Loucy (cell line): ENCODE measurements at regions not wholly inside any gene's neighbourhood (a gene's known extent, or its start where the extent isn't known, plus 50 kb on each side); places are given as distances from the start of the nearest gene placed in this dataset.

Experiments used
- H2AFZ ChIP-seq: fragments of 200-600 bp; sonication (generic); 2 replicates; pipeline ENCODE4 v1.6.0; 2016; ENCODE audit warnings: antibody characterized with exemption, mild to moderate bottlenecking, low read length, moderate library complexity
- H3F3A ChIP-seq: fragments of 200-600 bp; 2 replicates; pipeline ENCODE4 v1.6.0; 2016; ENCODE audit warnings: antibody characterized with exemption, low read depth, mild to moderate bottlenecking
- H3K27me3 ChIP-seq: fragments of 200-600 bp; sonication (generic); 2 replicates; pipeline ENCODE4 v1.6.1; 2014; ENCODE audit warnings: low read length, mild to moderate bottlenecking; ENCODE audit not compliant: insufficient read depth, poor library complexity, severe bottlenecking
- H3K36me3 ChIP-seq: fragments of 200-600 bp; sonication (generic); 2 replicates; pipeline ENCODE4 v1.6.1; 2016; ENCODE audit warnings: low read length; ENCODE audit not compliant: insufficient read depth
- H3K4me1 ChIP-seq: fragments of 200-600 bp; sonication (generic); 2 replicates; pipeline ENCODE4 v1.5.1; 2014; ENCODE audit warnings: low read length, mild to moderate bottlenecking; ENCODE audit not compliant: insufficient read depth, poor library complexity, severe bottlenecking
- H3K4me2 ChIP-seq: fragments of 200-600 bp; sonication (generic); 2 replicates; pipeline ENCODE4 v1.6.0; 2014; ENCODE audit warnings: antibody characterized with exemption, low read length, low read depth, mild to moderate bottlenecking; ENCODE audit not compliant: poor library complexity, severe bottlenecking
- H3K4me3 ChIP-seq: fragments of 200-600 bp; sonication (generic); 2 replicates; pipeline ENCODE4 v1.5.1; 2014; ENCODE audit warnings: low read length, mild to moderate bottlenecking, mixed read lengths; ENCODE audit not compliant: poor library complexity, severe bottlenecking
- H3K79me2 ChIP-seq: fragments of 200-600 bp; sonication (generic); 2 replicates; pipeline ENCODE4 v1.6.1; 2014; ENCODE audit warnings: low read length; ENCODE audit not compliant: insufficient read depth
- H3K9ac ChIP-seq: fragments of 200-600 bp; sonication (generic); 2 replicates; pipeline ENCODE4 v1.6.0; 2014; ENCODE audit warnings: mild to moderate bottlenecking, low read depth, low read length, moderate library complexity; ENCODE audit not compliant: poor library complexity, severe bottlenecking
- H3K9me2 ChIP-seq: fragments of 200-600 bp; sonication (generic); replicated peaks from 2 replicates; pipeline ENCODE4 v1.6.1; 2016; ENCODE audit warnings: low read depth, low read length, mixed read lengths
- H3K9me3 ChIP-seq: fragments of 200-600 bp; sonication (generic); 2 replicates; pipeline ENCODE4 v1.6.1; 2014; ENCODE audit warnings: mild to moderate bottlenecking, antibody characterized with exemption, low read length, low read depth; ENCODE audit not compliant: insufficient read depth
- H4K20me1 ChIP-seq: fragments of 200-600 bp; sonication (generic); 2 replicates; pipeline ENCODE4 v1.6.0; 2014; ENCODE audit warnings: antibody characterized with exemption, low read length, mild to moderate bottlenecking; ENCODE audit not compliant: insufficient read depth, poor library complexity, severe bottlenecking
- EZH2phosphoT487 ChIP-seq: fragments of 200-600 bp; IDR thresholded peaks from 2 replicates; pipeline ENCODE4 v1.6.1; 2018; ENCODE audit warnings: antibody characterized with exemption, mild to moderate bottlenecking, moderate library complexity, borderline replicate concordance
- TF ChIP-seq, protein P1 (sequence below): fragments of 200-600 bp; sonication (generic); conservative IDR thresholded peaks from 2 replicates; pipeline ENCODE4 v1.5.1; 2014; ENCODE audit warnings: mild to moderate bottlenecking, antibody characterized with exemption, low read length

DNA sequence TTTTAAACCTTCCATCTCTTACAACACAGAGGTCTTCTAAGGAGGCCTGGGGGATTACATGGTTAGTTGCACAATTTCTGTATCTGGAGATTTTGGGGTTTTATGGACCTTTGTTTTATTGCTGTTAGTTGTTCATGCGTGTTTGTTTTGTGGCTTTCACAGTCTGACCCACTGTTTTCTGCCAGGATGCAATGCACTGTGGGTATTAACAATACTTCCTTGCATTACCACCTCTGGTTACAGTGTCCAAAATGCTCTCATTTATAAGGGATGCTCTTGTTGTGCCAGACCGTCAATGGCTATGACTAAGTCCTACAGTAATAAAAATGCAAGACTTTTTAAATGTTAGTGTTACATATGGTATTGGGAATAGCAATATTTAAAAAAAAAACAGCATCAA is 730.2 kb downstream of the KCTD8 start:
- Histone ChIP-seq H3K9me3 (no peaks in the 10 kb centered on the region), H3K4me3 (no peak overlapping the region), H3K4me1 (no peaks in the 10 kb centered on the region), H3K27me3 (no peaks in the 10 kb centered on the region), H3F3A (no peaks in the 10 kb centered on the region), H3K79me2 (no peaks in the 10 kb centered on the region), H4K20me1 (no peaks in the 10 kb centered on the region), H3K4me2 (no peak overlapping the region), H3K9me2 (no peaks in the 10 kb centered on the region), H3K36me3 (no peaks in the 10 kb centered on the region), H2AFZ (no peak overlapping the region), H3K9ac (no peak overlapping the region)
- TF ChIP-seq EZH2phosphoT487 = no peak
- TF ChIP-seq, protein P1, sequence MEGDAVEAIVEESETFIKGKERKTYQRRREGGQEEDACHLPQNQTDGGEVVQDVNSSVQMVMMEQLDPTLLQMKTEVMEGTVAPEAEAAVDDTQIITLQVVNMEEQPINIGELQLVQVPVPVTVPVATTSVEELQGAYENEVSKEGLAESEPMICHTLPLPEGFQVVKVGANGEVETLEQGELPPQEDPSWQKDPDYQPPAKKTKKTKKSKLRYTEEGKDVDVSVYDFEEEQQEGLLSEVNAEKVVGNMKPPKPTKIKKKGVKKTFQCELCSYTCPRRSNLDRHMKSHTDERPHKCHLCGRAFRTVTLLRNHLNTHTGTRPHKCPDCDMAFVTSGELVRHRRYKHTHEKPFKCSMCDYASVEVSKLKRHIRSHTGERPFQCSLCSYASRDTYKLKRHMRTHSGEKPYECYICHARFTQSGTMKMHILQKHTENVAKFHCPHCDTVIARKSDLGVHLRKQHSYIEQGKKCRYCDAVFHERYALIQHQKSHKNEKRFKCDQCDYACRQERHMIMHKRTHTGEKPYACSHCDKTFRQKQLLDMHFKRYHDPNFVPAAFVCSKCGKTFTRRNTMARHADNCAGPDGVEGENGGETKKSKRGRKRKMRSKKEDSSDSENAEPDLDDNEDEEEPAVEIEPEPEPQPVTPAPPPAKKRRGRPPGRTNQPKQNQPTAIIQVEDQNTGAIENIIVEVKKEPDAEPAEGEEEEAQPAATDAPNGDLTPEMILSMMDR = no peak

DNA sequence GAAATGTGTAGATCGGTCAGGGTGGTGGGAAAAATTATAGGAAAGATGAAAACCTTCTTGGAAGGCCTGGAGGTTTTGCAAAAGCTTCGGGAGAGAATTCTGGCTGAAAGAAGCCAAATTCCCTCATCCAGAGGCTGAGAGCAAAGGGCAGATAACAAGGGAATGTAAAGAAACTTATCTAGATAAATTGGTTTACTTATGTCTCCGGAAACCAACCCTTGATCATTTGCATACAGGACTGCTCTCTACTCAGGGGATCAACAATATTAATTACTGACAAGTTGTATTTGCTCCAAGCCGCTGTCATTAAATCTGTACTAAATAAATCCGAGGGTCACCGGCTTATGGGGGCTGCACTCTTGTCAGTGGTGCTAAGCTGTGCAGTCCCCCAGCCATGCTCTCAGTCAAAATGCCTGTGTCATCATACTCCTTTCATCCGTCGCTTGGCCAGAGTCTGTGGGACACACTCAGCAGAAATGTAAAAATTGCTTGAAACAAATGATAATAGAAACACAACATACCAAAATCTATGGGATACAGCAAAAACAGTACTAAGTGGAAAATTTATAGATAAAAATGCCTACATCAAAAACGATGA is 715.7 kb downstream of the KCTD8 start:
- H3K4me2 ChIP-seq = no peak overlapping the region
- H3K9ac ChIP-seq = no peak overlapping the region
- H3K4me1 ChIP-seq = no peaks in the 10 kb centered on the region
- no peaks in the 10 kb centered on the region for H3K36me3 ChIP-seq
- H3K4me3 ChIP-seq = no peak overlapping the region
- no peaks in the 10 kb centered on the region for H3F3A ChIP-seq
- no peaks in the 10 kb centered on the region for H4K20me1 ChIP-seq
- TF ChIP-seq, protein P1 = no peak
- no peak for TF ChIP-seq EZH2phosphoT487
- no peaks in the 10 kb centered on the region for H3K79me2 ChIP-seq
- H3K9me3 ChIP-seq = no peaks in the 10 kb centered on the region
- H3K27me3 ChIP-seq = no peaks in the 10 kb centered on the region
- no peaks in the 10 kb centered on the region for H3K9me2 ChIP-seq
- H2AFZ ChIP-seq = no peak overlapping the region

DNA sequence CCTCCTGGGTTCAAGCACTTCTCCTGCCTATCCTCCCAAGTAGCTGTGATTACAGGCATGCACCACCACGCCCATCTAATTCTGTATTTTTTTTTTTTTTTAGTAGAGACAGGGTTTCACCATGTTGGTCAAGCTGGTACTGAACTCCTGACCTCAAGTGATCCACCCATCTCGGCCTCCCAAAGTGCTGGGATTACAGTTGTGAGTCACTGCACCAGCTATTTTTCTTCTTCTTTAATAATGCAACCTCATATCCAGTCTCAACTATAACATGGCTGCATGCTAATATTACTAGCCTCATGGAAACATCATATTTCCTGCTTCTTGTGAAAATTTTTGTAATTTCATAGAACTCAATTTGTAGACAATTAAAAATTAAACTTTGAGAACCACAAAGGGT is 706.5 kb downstream of the KCTD8 start:
- no peak overlapping the region for H3K4me3 ChIP-seq
- no peaks in the 10 kb centered on the region for H3K9me2 ChIP-seq
- TF ChIP-seq EZH2phosphoT487 = no peak
- TF ChIP-seq, protein P1 = no peak
- no peaks in the 10 kb centered on the region for H3K27me3 ChIP-seq
- H4K20me1 ChIP-seq = no peaks in the 10 kb centered on the region
- H3K4me1 ChIP-seq = no peaks in the 10 kb centered on the region
- H2AFZ ChIP-seq = no peak overlapping the region
- no peaks in the 10 kb centered on the region for H3F3A ChIP-seq
- H3K9me3 ChIP-seq = no peaks in the 10 kb centered on the region
- no peak overlapping the region for H3K9ac ChIP-seq
- H3K4me2 ChIP-seq = no peak overlapping the region
- no peaks in the 10 kb centered on the region for H3K79me2 ChIP-seq
- no peaks in the 10 kb centered on the region for H3K36me3 ChIP-seq
